Fibroblast of lung (primary cell): ENCODE measurements at regions not wholly inside any gene's neighbourhood (a gene's known extent, or its start where the extent isn't known, plus 50 kb on each side); places are given as distances from the start of the nearest gene placed in this dataset.

ENCODE experiments used
- CTCF ChIP-seq, 2 donors: IDR thresholded peaks in 1 of 2; conservative IDR thresholded peaks in 1 of 2; 1 replicate in 1 of 2; 2 replicates in 1 of 2; pipeline ENCODE4 v1.5.1; 2011 to 2012; ENCODE audit warnings: low read length in 2 of 2, control low read depth in 1 of 2, inconsistent platforms in 1 of 2, low read depth in 1 of 2, mild to moderate bottlenecking in 1 of 2
- EZH2 ChIP-seq: IDR thresholded peaks from 2 replicates; pipeline ENCODE4 v1.5.1; 2012; ENCODE audit warnings: low read length, control low read depth, mild to moderate bottlenecking; ENCODE audit errors: missing control alignments

- TF ChIP-seq CTCF (conservative IDR thresholded peaks at IDR 0.05 in 1 of 2, IDR thresholded peaks at IDR 0.05 in 1 of 2; ENCODE audit: low read depth in 1 of 2, low read length in 2 of 2) (no peak), EZH2 (no peak)
These were observed 295.6 kb upstream of the FLRT2 start for GRCh38 chr14:85234156-85235025.
